Fibroblast of lung (primary cell): ENCODE measurements at regions not wholly inside any gene's neighbourhood (a gene's known extent, or its start where the extent isn't known, plus 50 kb on each side); places are given as distances from the start of the nearest gene placed in this dataset.

Source experiments
- DNase-seq, 2 donors: peaks; one replicate each; pipeline versions ENCODE4 v3.0.0 to v3.0.0-alpha.2; 2010; ENCODE audit warnings: low read depth in 2 of 2
- H2AFZ ChIP-seq: 2 replicates; pipeline ENCODE4 v1.5.1; 2012; ENCODE audit warnings: low read length, control low read depth, inconsistent platforms
- H3K27ac ChIP-seq: 2 replicates; pipeline ENCODE4 v1.5.1; 2011; ENCODE audit warnings: low read length, control low read depth; ENCODE audit not compliant: insufficient read depth
- H3K27me3 ChIP-seq: 2 replicates; pipeline ENCODE4 v1.5.1; 2011; ENCODE audit warnings: mild to moderate bottlenecking, low read length; ENCODE audit not compliant: control insufficient read depth, insufficient read depth
- H3K36me3 ChIP-seq: 2 replicates; pipeline ENCODE4 v1.5.1; 2011; ENCODE audit warnings: low read length; ENCODE audit not compliant: control insufficient read depth, insufficient read depth
- H3K4me1 ChIP-seq: 2 replicates; pipeline ENCODE4 v1.5.1; 2011; ENCODE audit warnings: low read length; ENCODE audit not compliant: control insufficient read depth, insufficient read depth; ENCODE audit errors: extremely low read depth
- H3K4me2 ChIP-seq: 2 replicates; pipeline ENCODE4 v1.5.1; 2011; ENCODE audit warnings: low read length, control low read depth; ENCODE audit not compliant: insufficient read depth; ENCODE audit errors: extremely low read depth
- H3K4me3 ChIP-seq, 4 experiments: fragments of 200-600 bp in 1 of 4; sonication (generic) in 1 of 4; replicated peaks in 1 of 4; 2 replicates each; pipeline ENCODE4 v1.5.1; 2011 to 2016; ENCODE audit warnings: low read length in 4 of 4, low read depth in 3 of 4, mild to moderate bottlenecking in 3 of 4, control low read depth in 2 of 4, inconsistent platforms in 1 of 4, mixed read lengths in 1 of 4; ENCODE audit not compliant: insufficient read depth in 1 of 4; ENCODE audit errors: control extremely low read depth in 1 of 4
- H3K79me2 ChIP-seq: 2 replicates; pipeline ENCODE4 v1.5.1; 2012; ENCODE audit warnings: mild to moderate bottlenecking, low read length, inconsistent platforms; ENCODE audit not compliant: control insufficient read depth, insufficient read depth
- H3K9ac ChIP-seq: 2 replicates; pipeline ENCODE4 v1.5.1; 2011; ENCODE audit warnings: mild to moderate bottlenecking, low read length, control low read depth; ENCODE audit not compliant: insufficient read depth
- H3K9me3 ChIP-seq: 2 replicates; pipeline ENCODE4 v1.5.1; 2012; ENCODE audit warnings: low read depth, low read length; ENCODE audit not compliant: control insufficient read depth, insufficient read depth
- H4K20me1 ChIP-seq: 2 replicates; pipeline ENCODE4 v1.5.1; 2011; ENCODE audit warnings: low read length; ENCODE audit not compliant: control insufficient read depth, insufficient read depth; ENCODE audit errors: extremely low read depth
- EZH2 ChIP-seq: IDR thresholded peaks from 2 replicates; pipeline ENCODE4 v1.5.1; 2012; ENCODE audit warnings: low read length, control low read depth, mild to moderate bottlenecking; ENCODE audit errors: missing control alignments
- TF ChIP-seq, protein P1 (sequence below), 2 donors: IDR thresholded peaks in 1 of 2; conservative IDR thresholded peaks in 1 of 2; 1 replicate in 1 of 2; 2 replicates in 1 of 2; pipeline ENCODE4 v1.5.1; 2011 to 2012; ENCODE audit warnings: low read length in 2 of 2, control low read depth in 1 of 2, inconsistent platforms in 1 of 2, low read depth in 1 of 2, mild to moderate bottlenecking in 1 of 2

GRCh38 chr2:180660207-180660606 lies 320.2 kb upstream of the UBE2E3 start:
- peaks cover 10% of the 10 kb centered on the region for H3K4me1 ChIP-seq
- no peak overlapping the region for H2AFZ ChIP-seq
- no peak for DNase-seq
- H4K20me1 ChIP-seq, result no peaks in the 10 kb centered on the region
- TF ChIP-seq, protein P1, sequence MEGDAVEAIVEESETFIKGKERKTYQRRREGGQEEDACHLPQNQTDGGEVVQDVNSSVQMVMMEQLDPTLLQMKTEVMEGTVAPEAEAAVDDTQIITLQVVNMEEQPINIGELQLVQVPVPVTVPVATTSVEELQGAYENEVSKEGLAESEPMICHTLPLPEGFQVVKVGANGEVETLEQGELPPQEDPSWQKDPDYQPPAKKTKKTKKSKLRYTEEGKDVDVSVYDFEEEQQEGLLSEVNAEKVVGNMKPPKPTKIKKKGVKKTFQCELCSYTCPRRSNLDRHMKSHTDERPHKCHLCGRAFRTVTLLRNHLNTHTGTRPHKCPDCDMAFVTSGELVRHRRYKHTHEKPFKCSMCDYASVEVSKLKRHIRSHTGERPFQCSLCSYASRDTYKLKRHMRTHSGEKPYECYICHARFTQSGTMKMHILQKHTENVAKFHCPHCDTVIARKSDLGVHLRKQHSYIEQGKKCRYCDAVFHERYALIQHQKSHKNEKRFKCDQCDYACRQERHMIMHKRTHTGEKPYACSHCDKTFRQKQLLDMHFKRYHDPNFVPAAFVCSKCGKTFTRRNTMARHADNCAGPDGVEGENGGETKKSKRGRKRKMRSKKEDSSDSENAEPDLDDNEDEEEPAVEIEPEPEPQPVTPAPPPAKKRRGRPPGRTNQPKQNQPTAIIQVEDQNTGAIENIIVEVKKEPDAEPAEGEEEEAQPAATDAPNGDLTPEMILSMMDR (conservative IDR thresholded peaks at IDR 0.05 in 1 of 2, IDR thresholded peaks at IDR 0.05 in 1 of 2; ENCODE audit: low read depth in 1 of 2, low read length in 2 of 2), result no peak
- no peak for TF ChIP-seq EZH2
- no peaks in the 10 kb centered on the region for H3K9me3 ChIP-seq
- no peaks in the 10 kb centered on the region for H3K79me2 ChIP-seq
- H3K27me3 ChIP-seq, result no peaks in the 10 kb centered on the region
- no peak overlapping the region for H3K9ac ChIP-seq
- H3K4me3 ChIP-seq, result no peak overlapping the region
- no peak overlapping the region for H3K4me2 ChIP-seq
- no peaks in the 10 kb centered on the region for H3K36me3 ChIP-seq
- H3K27ac ChIP-seq, result no peak overlapping the region

- H3K79me2 ChIP-seq, result no peaks in the 10 kb centered on the region
Observed at GRCh38 chr2:180657054-180657453, 323.4 kb upstream of the UBE2E3 start.

DNA sequence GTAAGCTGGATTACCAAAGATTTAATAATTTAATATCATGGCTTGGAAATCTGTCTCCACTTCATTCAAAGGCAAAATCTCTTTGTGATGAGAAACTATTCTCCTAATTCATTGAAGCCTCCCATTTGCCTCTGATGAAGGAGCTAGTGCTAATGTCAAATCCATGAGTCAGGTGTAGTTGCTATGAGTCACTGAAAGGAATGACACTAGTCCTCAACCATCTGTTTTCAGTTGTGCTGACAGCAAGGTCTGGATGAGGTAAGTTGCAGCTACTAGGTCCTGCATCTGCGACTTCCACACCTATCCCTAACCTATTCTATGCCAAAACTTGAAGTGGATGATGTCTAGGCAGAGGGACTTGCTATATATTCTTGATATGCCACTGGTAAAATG lies 324.0 kb upstream of the UBE2E3 start:
- no peaks in the 10 kb centered on the region for H3K9me3 ChIP-seq
- H3K4me3 ChIP-seq, result no peak overlapping the region
- no peaks in the 10 kb centered on the region for H3K36me3 ChIP-seq
- TF ChIP-seq, protein P1 (conservative IDR thresholded peaks at IDR 0.05 in 1 of 2, IDR thresholded peaks at IDR 0.05 in 1 of 2; ENCODE audit: low read depth in 1 of 2, low read length in 2 of 2), result no peak
- no peak for TF ChIP-seq EZH2
- no peak overlapping the region for H3K27ac ChIP-seq
- H4K20me1 ChIP-seq, result no peaks in the 10 kb centered on the region
- H3K9ac ChIP-seq, result no peak overlapping the region
- H3K4me1 ChIP-seq, result peaks cover 10% of the 10 kb centered on the region
- H3K27me3 ChIP-seq, result no peaks in the 10 kb centered on the region
- peak in 1 of 2 donors; percentile 87 for DNase-seq
- no peaks in the 10 kb centered on the region for H3K79me2 ChIP-seq
- H3K4me2 ChIP-seq, result peak overlapping the region; percentile 0
- H2AFZ ChIP-seq, result no peak overlapping the region

More at GRCh38 chr2:180657054-180657453, 323.4 kb upstream of the UBE2E3 start:
- H3K27ac ChIP-seq, result no peak overlapping the region
- H3K36me3 ChIP-seq, result no peaks in the 10 kb centered on the region
- no peak overlapping the region for H3K4me2 ChIP-seq
- H2AFZ ChIP-seq, result no peak overlapping the region
- no peak overlapping the region for H3K9ac ChIP-seq
- H4K20me1 ChIP-seq, result no peaks in the 10 kb centered on the region
- DNase-seq, result peak in 1 of 2 donors; percentile 90
- no peak overlapping the region for H3K4me3 ChIP-seq
- peaks cover 10% of the 10 kb centered on the region for H3K4me1 ChIP-seq
- no peaks in the 10 kb centered on the region for H3K27me3 ChIP-seq
- no peaks in the 10 kb centered on the region for H3K9me3 ChIP-seq
- TF ChIP-seq, protein P1 (conservative IDR thresholded peaks at IDR 0.05 in 1 of 2, IDR thresholded peaks at IDR 0.05 in 1 of 2; ENCODE audit: low read depth in 1 of 2, low read length in 2 of 2), result no peak
